ENCODE measurements at regions not wholly inside any gene's neighbourhood (a gene's known extent, or its start where the extent isn't known, plus 50 kb on each side); places are given as distances from the start of the nearest gene placed in this dataset.

GRCh38 chr12:111221062-111222026, 147.6 kb downstream of the PHETA1 start:
- ATAC-seq (no peak), DNase-seq (ENCODE audit: low read depth, low spot score) (no peak)
- H3K4me2 ChIP-seq (ENCODE audit: low read length): no peak overlapping the region
- no peak overlapping the region for H2AFZ ChIP-seq (ENCODE audit: low read depth, low read length, poor library complexity, severe bottlenecking)
- peaks cover 21% of the 10 kb centered on the region for H3K27me3 ChIP-seq (ENCODE audit: insufficient read depth, low read length)
- ChIA-PET CTCF (no interaction called here), RAD21 (ENCODE audit: low non-redundant PET in 1 of 2, low total read pairs in 2 of 2, uncharacterized antibody in 2 of 2, unreplicated experiment in 2 of 2) (no interaction called here), POLR2A (no interaction called here)
- no peak overlapping the region for H3K9ac ChIP-seq (ENCODE audit: low read length)
- no peaks in the 10 kb centered on the region for H3K9me2 ChIP-seq (ENCODE audit: insufficient read depth)
- H3K4me3 ChIP-seq (replicated peaks in 1 of 2; ENCODE audit: low read depth in 1 of 2, low read length in 2 of 2): no peak overlapping the region
- no peaks in the 10 kb centered on the region for H3K4me1 ChIP-seq (ENCODE audit: control insufficient read depth in 1 of 2, insufficient read depth in 2 of 2, low read length in 2 of 2)
- no peak overlapping the region for H3K27ac ChIP-seq (ENCODE audit: low read depth, low read length)
- TF ChIP-seq JUND (IDR thresholded peaks at IDR 0.05): no peak
- TF ChIP-seq CTCF (IDR thresholded peaks at IDR 0.05 in 2 of 3, conservative IDR thresholded peaks at IDR 0.05 in 1 of 3; ENCODE audit: borderline replicate concordance in 1 of 3, insufficient read depth in 1 of 3, low read depth in 2 of 3, low read length in 2 of 3): no peak
- TF ChIP-seq REST (IDR thresholded peaks at IDR 0.05; ENCODE audit: low read depth): no peak
- no peaks in the 10 kb centered on the region for H3K9me3 ChIP-seq (ENCODE audit: control insufficient read depth in 1 of 2, insufficient read depth in 1 of 2, low read depth in 1 of 2, low read length in 2 of 2)
- intact Hi-C loops (cut with micrococcal nuclease): no loop called here
- no peaks in the 10 kb centered on the region for H3K36me3 ChIP-seq (ENCODE audit: control insufficient read depth in 1 of 2, insufficient read depth in 2 of 2, low read length in 2 of 2)
- no peaks in the 10 kb centered on the region for H4K20me1 ChIP-seq (ENCODE audit: insufficient read depth)
- no TSS peak for BruUV-seq (replicated peaks)
- no peaks in the 10 kb centered on the region for H3K79me2 ChIP-seq (ENCODE audit: insufficient read depth, low read length)
